Gastrocnemius medialis (tissue), 4 donors: ENCODE measurements at regions not wholly inside any gene's neighbourhood (a gene's known extent, or its start where the extent isn't known, plus 50 kb on each side); places are given as distances from the start of the nearest gene placed in this dataset.

Source experiments
- ATAC-seq, 2 donors: fragments of 150-250 bp; one replicate each; pipeline ENCODE4 v1.9.1; 2016
- DNase-seq, 2 donors: peaks; one replicate each; pipeline ENCODE4 v3.0.0-alpha.2; 2019
- H3K27ac ChIP-seq, 4 donors: fragments of 200-600 bp; sonication (generic); 1 replicate in 1 of 4; 2 replicates in 3 of 4; pipeline ENCODE4 v1.5.1; 2016 to 2018; ENCODE audit warnings: mild to moderate bottlenecking in 2 of 4, moderate library complexity in 1 of 4
- H3K27me3 ChIP-seq, 3 donors: fragments of 200-600 bp; sonication (generic) in 2 of 3; 1 replicate in 1 of 3; 2 replicates in 2 of 3; pipeline versions ENCODE4 v1.5.1 to v1.6.0; 2016 to 2019; ENCODE audit warnings: mild to moderate bottlenecking in 1 of 3, moderate library complexity in 1 of 3
- H3K36me3 ChIP-seq, 2 donors: fragments of 200-600 bp; sonication (generic) in 1 of 2; one replicate each; pipeline ENCODE4 v1.5.1; 2017 to 2018
- H3K4me1 ChIP-seq, 2 donors: fragments of 200-600 bp; sonication (generic) in 1 of 2; one replicate each; pipeline ENCODE4 v1.5.1; 2016 to 2017; ENCODE audit warnings: mild to moderate bottlenecking in 2 of 2
- H3K4me3 ChIP-seq, 4 donors: fragments of 200-600 bp; sonication (generic) in 3 of 4; 1 replicate in 1 of 4; 2 replicates in 3 of 4; pipeline ENCODE4 v1.5.1; 2016 to 2019; ENCODE audit warnings: mild to moderate bottlenecking in 2 of 4
- H3K9me3 ChIP-seq, 3 donors: fragments of 200-600 bp; sonication (generic) in 2 of 3; 1 replicate in 1 of 3; 2 replicates in 2 of 3; pipeline ENCODE4 v1.5.1; 2016 to 2019
- CTCF ChIP-seq, 5 experiments: fragments of 450-650 bp in 3 of 5; fragments of 200-600 bp in 2 of 5; sonication (generic) in 2 of 5; IDR thresholded peaks in 4 of 5; conservative IDR thresholded peaks in 1 of 5; 1 replicate in 4 of 5; 2 replicates in 1 of 5; pipeline ENCODE4 v1.5.1; 2016 to 2019; ENCODE audit warnings: antibody characterized with exemption in 5 of 5, mild to moderate bottlenecking in 3 of 5, moderate library complexity in 3 of 5
- POLR2A ChIP-seq, 2 donors: fragments of 450-650 bp; IDR thresholded peaks; one replicate each; pipeline ENCODE4 v1.6.1; 2017; ENCODE audit warnings: antibody characterized with exemption in 2 of 2, mild to moderate bottlenecking in 2 of 2, moderate library complexity in 2 of 2
- in situ Hi-C, 4 donors: fragments of 200-750 bp; cut with MboI; loops; one replicate each; pipeline versions ENCODE4 v1.15.0 to v1.8.0; 2017; ENCODE audit warnings: low sequenced_read_pairs in 4 of 4
- intact Hi-C: fragments of 100-400 bp; cut with DNase I; formaldehyde crosslinking; loops from one replicate; pipeline ENCODE4 v1.15.1; 2023; ENCODE audit warnings: low total_unique reads

GRCh38 chr10:43970717-43971116, 322.0 kb upstream of the ZNF32 start:
- peaks cover 0 to 3% of the 10 kb centered on the region in 2 donors for H3K4me1 ChIP-seq
- in situ Hi-C loops (no loop called here), intact Hi-C loops (no loop called here)
- no peak for ATAC-seq
- no peak overlapping the region for H3K27ac ChIP-seq
- no peaks in the 10 kb centered on the region for H3K27me3 ChIP-seq
- no peak overlapping the region for H3K4me3 ChIP-seq
- TF ChIP-seq CTCF (IDR thresholded peaks at IDR 0.05 in 4 of 5, conservative IDR thresholded peaks at IDR 0.05 in 1 of 5), result no peak
- DNase-seq, result no peak
- no peaks in the 10 kb centered on the region for H3K9me3 ChIP-seq
- H3K36me3 ChIP-seq, result no peaks in the 10 kb centered on the region

GRCh38 chr10:43970018-43970698, 321.5 kb upstream of the ZNF32 start:
- Histone ChIP-seq H3K27me3 (no peaks in the 10 kb centered on the region), H3K36me3 (no peaks in the 10 kb centered on the region), H3K4me3 (no peak overlapping the region), H3K27ac (no peak overlapping the region), H3K9me3 (no peaks in the 10 kb centered on the region), H3K4me1 (peaks cover 0 to 6% of the 10 kb centered on the region in 2 donors)
- TF ChIP-seq POLR2A (IDR thresholded peaks at IDR 0.05), result no peak
- no peak for TF ChIP-seq CTCF (IDR thresholded peaks at IDR 0.05 in 4 of 5, conservative IDR thresholded peaks at IDR 0.05 in 1 of 5)
- no peak for ATAC-seq
- in situ Hi-C loops (no loop called here), intact Hi-C loops (no loop called here)
- DNase-seq, result no peak

GRCh38 chr10:43969506-43969905, 320.8 kb upstream of the ZNF32 start:
- intact Hi-C loops, result no loop called here
- in situ Hi-C loops, result no loop called here
- no peak overlapping the region for H3K27ac ChIP-seq

GRCh38 chr10:43968961-43969360, 320.3 kb upstream of the ZNF32 start:
- Histone ChIP-seq H3K4me1 (peaks cover 7 to 16% of the 10 kb centered on the region in 2 donors), H3K9me3 (no peaks in the 10 kb centered on the region), H3K36me3 (no peaks in the 10 kb centered on the region), H3K27ac (no peak overlapping the region), H3K27me3 (no peaks in the 10 kb centered on the region), H3K4me3 (no peak overlapping the region)
- intact Hi-C loops, result no loop called here
- TF ChIP-seq CTCF (IDR thresholded peaks at IDR 0.05 in 4 of 5, conservative IDR thresholded peaks at IDR 0.05 in 1 of 5) (no peak), POLR2A (IDR thresholded peaks at IDR 0.05) (no peak)
- in situ Hi-C loops, result no loop called here
- DNase-seq (no peak), ATAC-seq (no peak)

More at GRCh38 chr10:43969506-43969905, 320.8 kb upstream of the ZNF32 start:
- DNase-seq, result no peak
- Histone ChIP-seq H3K9me3 (no peaks in the 10 kb centered on the region), H3K4me3 (no peak overlapping the region), H3K4me1 (peaks cover 1 to 11% of the 10 kb centered on the region in 2 donors), H3K36me3 (no peaks in the 10 kb centered on the region), H3K27me3 (no peaks in the 10 kb centered on the region)
- TF ChIP-seq CTCF (IDR thresholded peaks at IDR 0.05 in 4 of 5, conservative IDR thresholded peaks at IDR 0.05 in 1 of 5), result no peak
- TF ChIP-seq POLR2A (IDR thresholded peaks at IDR 0.05), result no peak
- no peak for ATAC-seq

GRCh38 chr10:43968076-43968475, 319.4 kb upstream of the ZNF32 start:
- Histone ChIP-seq H3K4me1 (peaks cover 9 to 16% of the 10 kb centered on the region in 2 donors), H3K36me3 (no peaks in the 10 kb centered on the region), H3K27ac (no peak overlapping the region), H3K27me3 (no peaks in the 10 kb centered on the region), H3K4me3 (no peak overlapping the region), H3K9me3 (no peaks in the 10 kb centered on the region)
- in situ Hi-C loops (no loop called here), intact Hi-C loops (no loop called here)
- DNase-seq (no peak), ATAC-seq (no peak)
- TF ChIP-seq CTCF (IDR thresholded peaks at IDR 0.05 in 4 of 5, conservative IDR thresholded peaks at IDR 0.05 in 1 of 5) (no peak), POLR2A (IDR thresholded peaks at IDR 0.05) (no peak)
